ENCODE measurements at regions not wholly inside any gene's neighbourhood (a gene's known extent, or its start where the extent isn't known, plus 50 kb on each side); places are given as distances from the start of the nearest gene placed in this dataset.
A peak's percentile ranks its signal among the peaks of the same experiment; 100 is the strongest.

DNA sequence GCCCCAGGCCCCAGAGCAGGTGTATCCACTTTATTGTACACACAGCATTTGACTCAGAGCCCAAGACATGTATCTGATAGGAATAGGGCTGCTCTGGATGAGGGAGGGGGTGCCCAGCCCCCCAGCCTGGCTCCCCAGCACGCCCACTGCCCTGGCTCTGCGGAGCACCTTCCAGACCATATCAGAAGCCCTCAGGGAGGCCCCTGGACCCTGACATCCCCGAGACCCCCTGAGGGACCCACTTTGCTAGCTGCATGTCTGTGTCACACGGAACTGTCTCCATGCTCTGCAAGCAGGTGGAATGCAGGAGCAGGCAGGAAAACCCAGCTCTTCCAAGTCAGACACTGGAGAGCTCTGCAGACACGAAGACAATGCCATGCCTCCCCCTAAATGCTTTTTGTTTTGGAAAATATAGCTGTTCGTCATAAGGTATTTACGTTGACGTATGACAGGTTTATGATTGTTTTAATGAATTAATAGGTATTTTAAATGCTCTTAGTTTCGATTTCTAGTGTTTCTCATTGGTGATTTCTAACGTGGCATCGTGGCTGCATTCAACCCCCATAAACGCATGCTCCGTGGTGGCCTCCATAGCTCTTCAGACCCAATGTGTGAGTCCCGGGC lies 92.8 kb upstream of the INSIG1 start:
- Histone ChIP-seq H3K36me3 (ENCODE audit: control insufficient read depth, insufficient read depth, low read length, severe bottlenecking) (no peaks in the 10 kb centered on the region), H3K27me3 (replicated peaks; ENCODE audit: control insufficient read depth, insufficient read depth, low read length) (no peaks in the 10 kb centered on the region)
- DNase-seq (ENCODE audit: low read depth), result no peak

DNA sequence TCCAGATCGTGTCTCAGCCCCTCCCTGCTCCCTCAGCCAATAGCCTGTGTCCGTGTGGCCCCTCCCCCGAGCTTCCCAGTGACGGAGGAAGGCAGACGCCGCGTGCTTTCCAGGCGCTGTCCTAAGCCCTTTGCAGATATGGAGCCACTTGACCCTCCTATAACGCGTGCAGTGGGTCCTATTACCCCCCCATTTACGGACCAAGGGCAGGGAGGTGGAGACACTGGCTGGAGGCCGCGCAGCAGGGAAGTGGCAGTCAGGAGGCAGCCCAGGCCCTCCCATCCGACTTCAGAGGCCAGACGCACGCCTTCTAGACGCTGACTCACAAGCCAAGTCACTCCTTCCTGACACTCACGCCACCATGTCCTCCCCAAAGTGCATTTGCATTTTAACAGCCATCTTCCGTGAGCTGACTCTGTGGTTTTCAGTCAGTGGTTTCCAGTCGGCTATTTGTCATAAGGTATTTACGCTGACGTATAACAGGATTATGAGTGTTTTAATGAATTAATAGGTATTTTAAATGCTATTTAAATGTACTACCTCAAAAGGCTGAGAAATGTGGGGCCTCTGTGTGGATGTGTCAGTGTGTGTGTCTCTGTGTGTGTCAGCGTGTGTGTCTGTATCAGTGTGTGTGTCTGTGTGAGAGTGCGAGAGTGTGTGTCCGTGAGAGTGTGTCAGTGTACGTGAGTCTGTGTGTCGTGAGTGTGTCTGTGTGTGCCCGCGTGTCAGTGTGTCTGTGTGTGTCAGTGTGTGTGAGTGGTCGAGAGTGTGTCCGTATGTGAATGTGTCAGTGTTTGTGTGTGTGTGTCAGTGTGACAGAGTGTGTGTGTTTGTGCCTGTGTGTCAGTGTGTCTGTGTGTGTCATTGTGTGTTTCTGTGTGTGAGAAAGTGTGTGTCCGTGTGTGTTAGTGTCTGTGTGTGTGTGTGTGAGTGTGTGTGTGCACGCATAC lies 92.0 kb upstream of the INSIG1 start:
- Histone ChIP-seq H3K27me3 (replicated peaks; ENCODE audit: control insufficient read depth, insufficient read depth, low read length) (no peaks in the 10 kb centered on the region), H3K4me3 (ENCODE audit: low read length) (peak overlapping the region; percentile 85), H3K4me1 (ENCODE audit: control insufficient read depth, insufficient read depth, low read length) (peaks cover 18% of the 10 kb centered on the region), H3K36me3 (ENCODE audit: control insufficient read depth, insufficient read depth, low read length, severe bottlenecking) (no peaks in the 10 kb centered on the region), H3K9me3 (ENCODE audit: control insufficient read depth, low read length) (no peaks in the 10 kb centered on the region), H3K9ac (ENCODE audit: low read length) (peak overlapping the region; percentile 91)
- peak; percentile 75 for DNase-seq (ENCODE audit: low read depth)

More for the DNA sequence above, 92.8 kb upstream of the INSIG1 start:
- H3K9ac ChIP-seq (ENCODE audit: low read length), result no peak overlapping the region
- peaks cover 18% of the 10 kb centered on the region for H3K4me1 ChIP-seq (ENCODE audit: control insufficient read depth, insufficient read depth, low read length)
- no peaks in the 10 kb centered on the region for H3K9me3 ChIP-seq (ENCODE audit: control insufficient read depth, low read length)
- peak overlapping the region; percentile 85 for H3K4me3 ChIP-seq (ENCODE audit: low read length)

DNA sequence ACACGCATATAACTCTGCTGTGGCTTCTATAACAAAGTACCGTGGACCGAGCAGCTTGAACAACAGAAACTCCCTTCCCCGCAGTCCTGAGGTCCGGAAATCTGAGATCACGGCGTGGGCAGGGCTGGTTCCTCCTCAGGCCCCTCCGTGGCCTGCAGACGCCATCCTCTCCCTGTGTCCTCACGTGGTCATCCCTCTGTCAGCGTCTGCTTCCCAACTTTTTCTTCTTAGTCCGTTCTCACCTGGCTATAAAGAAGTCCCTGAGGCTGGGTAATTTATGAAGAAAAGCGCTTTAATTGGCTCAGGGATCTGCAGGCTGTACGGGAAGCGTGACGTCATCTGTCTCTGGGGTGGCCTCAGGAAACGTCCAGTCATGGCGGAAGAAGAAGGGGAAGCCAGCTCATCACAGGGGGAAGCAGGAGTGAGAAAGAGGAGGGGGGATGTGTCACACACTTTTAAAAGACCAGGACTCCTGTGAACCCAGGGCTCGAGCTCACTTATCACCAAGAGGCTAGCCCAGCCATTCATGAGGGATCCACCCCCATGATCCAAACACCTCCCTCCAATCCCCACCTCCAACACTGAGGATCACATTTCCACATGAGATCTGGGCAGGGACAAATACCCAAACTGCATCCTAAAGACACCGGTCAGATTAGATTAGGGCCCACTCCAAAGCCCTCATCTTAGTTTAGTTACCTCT lies 91.2 kb upstream of the INSIG1 start:
- Histone ChIP-seq H3K4me1 (ENCODE audit: control insufficient read depth, insufficient read depth, low read length) (peaks cover 18% of the 10 kb centered on the region), H3K9ac (ENCODE audit: low read length) (peak overlapping the region; percentile 91), H3K27me3 (replicated peaks; ENCODE audit: control insufficient read depth, insufficient read depth, low read length) (no peaks in the 10 kb centered on the region), H3K36me3 (ENCODE audit: control insufficient read depth, insufficient read depth, low read length, severe bottlenecking) (no peaks in the 10 kb centered on the region), H3K4me3 (ENCODE audit: low read length) (peak overlapping the region; percentile 85), H3K9me3 (ENCODE audit: control insufficient read depth, low read length) (no peaks in the 10 kb centered on the region)
- DNase-seq (ENCODE audit: low read depth), result peak; percentile 29

DNA sequence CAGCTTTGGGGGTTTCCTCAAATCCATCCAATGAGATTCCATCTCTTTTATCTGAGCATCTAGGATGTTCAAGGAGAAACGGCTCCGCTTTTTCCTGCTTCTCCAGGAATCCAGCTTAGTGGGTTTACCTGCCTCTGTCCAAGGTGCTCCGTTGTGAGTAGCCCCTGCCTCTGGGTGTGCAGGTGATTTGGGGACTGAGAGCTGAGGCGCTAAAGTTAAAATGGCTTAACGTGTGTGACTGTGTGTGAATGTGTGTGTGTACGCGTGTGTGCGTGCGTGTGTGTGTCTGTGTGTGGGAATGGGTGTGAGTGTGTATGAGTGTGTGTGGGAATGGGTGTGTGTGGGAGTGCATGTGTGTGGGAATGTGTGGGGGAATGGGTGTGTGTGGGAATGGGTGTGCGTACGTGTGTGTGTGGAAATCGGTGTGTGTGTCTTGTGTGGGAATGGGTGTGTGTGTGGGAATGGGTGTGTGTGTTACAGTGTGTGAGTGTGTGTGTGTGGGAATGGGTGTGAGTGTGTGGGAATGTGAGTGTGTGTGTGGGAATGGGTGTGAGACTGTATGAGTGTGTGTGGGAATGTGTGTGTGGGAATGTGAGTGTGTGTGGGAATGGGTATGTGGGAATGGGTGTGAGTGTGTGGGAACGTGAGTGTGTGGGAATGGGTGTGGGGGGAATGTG lies 90.2 kb upstream of the INSIG1 start:
- no peaks in the 10 kb centered on the region for H3K27me3 ChIP-seq (replicated peaks; ENCODE audit: control insufficient read depth, insufficient read depth, low read length)
- DNase-seq (ENCODE audit: low read depth), result no peak
- H3K9ac ChIP-seq (ENCODE audit: low read length), result no peak overlapping the region
- no peaks in the 10 kb centered on the region for H3K9me3 ChIP-seq (ENCODE audit: control insufficient read depth, low read length)
- H3K4me3 ChIP-seq (ENCODE audit: low read length), result no peak overlapping the region
- H3K36me3 ChIP-seq (ENCODE audit: control insufficient read depth, insufficient read depth, low read length, severe bottlenecking), result no peaks in the 10 kb centered on the region
- peaks cover 18% of the 10 kb centered on the region for H3K4me1 ChIP-seq (ENCODE audit: control insufficient read depth, insufficient read depth, low read length)

DNA sequence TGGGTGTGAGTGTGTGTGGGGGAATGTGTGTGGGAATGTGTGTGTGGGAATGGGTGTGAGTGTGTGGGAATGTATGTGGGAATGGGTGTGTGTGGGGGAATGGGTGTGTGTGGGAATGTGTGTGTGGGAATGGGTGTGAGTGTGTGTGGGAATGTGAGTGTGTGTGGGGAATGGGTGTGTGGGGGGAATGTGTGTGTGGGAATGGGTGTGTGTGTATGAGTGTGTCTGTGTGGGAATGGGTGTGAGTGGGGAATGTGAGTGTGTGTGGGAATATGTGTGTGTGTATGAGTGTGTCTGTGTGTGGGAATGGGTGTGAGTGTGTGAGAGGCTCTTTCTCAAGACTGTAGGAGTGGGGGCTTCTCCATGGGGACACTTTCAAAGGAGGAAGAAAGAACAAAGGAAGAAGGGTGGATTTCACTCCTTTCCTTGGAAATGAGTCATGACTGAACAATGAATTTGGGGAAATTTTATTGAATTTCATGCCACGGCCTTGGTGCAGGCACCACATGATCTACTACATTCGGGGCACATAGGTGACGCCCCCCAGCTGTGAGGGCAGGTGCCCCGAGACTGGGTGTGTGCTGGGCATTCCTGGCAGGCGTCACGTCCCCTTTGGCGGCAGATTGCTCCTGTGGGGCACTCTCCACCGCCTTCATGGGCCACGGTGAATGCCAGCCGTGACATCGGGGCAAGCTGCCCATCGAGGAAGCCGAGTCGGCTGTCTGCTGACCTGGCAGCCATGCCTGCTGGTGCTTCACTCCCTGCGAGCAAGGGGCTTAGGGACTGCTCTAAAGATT lies 88.8 kb upstream of the INSIG1 start:
- DNase-seq (ENCODE audit: low read depth), result peak; percentile 35
- Histone ChIP-seq H3K4me1 (ENCODE audit: control insufficient read depth, insufficient read depth, low read length) (peaks cover 27% of the 10 kb centered on the region), H3K4me3 (ENCODE audit: low read length) (no peak overlapping the region), H3K27me3 (replicated peaks; ENCODE audit: control insufficient read depth, insufficient read depth, low read length) (no peaks in the 10 kb centered on the region), H3K36me3 (ENCODE audit: control insufficient read depth, insufficient read depth, low read length, severe bottlenecking) (no peaks in the 10 kb centered on the region), H3K9ac (ENCODE audit: low read length) (no peak overlapping the region), H3K9me3 (ENCODE audit: control insufficient read depth, low read length) (no peaks in the 10 kb centered on the region)

DNA sequence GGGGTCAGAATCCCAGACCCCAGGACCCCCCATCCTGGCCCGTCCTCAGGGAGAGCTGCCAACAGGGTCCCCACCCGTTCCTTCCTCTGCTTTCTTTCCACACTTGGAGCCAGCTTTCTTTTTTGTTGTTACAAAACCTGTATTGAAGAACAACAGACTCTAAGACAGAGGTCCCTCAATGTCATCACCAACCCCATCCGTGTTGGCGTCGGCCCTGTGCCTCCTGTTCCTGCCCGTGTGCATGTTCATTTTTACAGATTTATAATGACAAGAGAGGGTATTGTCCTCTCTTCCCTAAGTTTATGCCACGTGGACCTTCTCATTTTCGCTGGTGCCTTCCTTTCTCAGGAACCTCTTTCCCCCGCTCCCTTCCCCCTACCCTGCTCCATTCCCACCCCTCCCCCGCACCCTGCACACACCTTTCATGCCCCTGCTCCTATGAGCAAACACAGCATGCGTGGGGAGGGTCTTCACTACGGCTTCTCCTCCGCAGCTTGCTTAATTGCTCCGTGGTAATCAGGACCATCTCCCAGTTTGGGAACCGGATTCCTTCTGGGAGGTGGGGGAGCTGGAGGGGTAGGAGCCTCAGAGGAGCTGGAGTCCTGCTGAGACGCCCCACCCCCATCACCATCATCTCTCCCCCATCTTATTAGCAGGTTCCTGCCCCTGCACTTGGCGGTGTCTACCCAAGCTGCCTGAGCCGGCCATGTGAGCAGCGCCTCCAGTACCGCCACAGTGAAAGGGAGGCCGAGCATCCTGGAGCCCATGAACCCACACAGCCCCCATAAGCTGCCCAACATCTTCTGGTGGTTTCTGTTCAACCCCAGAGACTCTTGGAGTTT lies 88.0 kb upstream of the INSIG1 start:
- peaks cover 36% of the 10 kb centered on the region for H3K4me1 ChIP-seq (ENCODE audit: control insufficient read depth, insufficient read depth, low read length)
- H3K4me3 ChIP-seq (ENCODE audit: low read length), result no peak overlapping the region
- H3K9ac ChIP-seq (ENCODE audit: low read length), result no peak overlapping the region
- H3K27me3 ChIP-seq (replicated peaks; ENCODE audit: control insufficient read depth, insufficient read depth, low read length), result no peaks in the 10 kb centered on the region
- no peaks in the 10 kb centered on the region for H3K9me3 ChIP-seq (ENCODE audit: control insufficient read depth, low read length)
- no peaks in the 10 kb centered on the region for H3K36me3 ChIP-seq (ENCODE audit: control insufficient read depth, insufficient read depth, low read length, severe bottlenecking)
- no peak for DNase-seq (ENCODE audit: low read depth)

DNA sequence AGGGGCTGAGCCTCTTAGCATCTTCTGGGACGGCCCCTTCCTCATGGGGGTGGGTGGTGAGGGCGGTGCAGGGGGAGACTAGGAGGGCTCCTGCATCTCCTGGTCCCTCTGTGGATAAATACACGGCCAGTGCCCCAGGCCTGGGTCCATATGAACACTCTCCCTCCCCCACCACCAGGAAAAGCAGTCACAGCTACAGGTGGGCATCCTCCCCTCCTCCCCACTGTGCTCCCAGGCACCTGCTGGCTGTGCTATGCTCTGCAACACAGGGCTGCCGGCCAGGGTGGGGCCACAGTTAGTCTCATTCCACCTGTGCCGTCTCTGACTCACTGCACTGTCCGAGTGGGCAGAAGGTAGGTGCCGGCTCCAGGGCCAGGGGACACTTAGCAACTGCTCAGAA lies 87.3 kb upstream of the INSIG1 start:
- no peak for DNase-seq (ENCODE audit: low read depth)
- Histone ChIP-seq H3K9me3 (ENCODE audit: control insufficient read depth, low read length) (no peaks in the 10 kb centered on the region), H3K27me3 (replicated peaks; ENCODE audit: control insufficient read depth, insufficient read depth, low read length) (no peaks in the 10 kb centered on the region), H3K9ac (ENCODE audit: low read length) (no peak overlapping the region), H3K4me3 (ENCODE audit: low read length) (no peak overlapping the region), H3K4me1 (ENCODE audit: control insufficient read depth, insufficient read depth, low read length) (peaks cover 36% of the 10 kb centered on the region), H3K36me3 (ENCODE audit: control insufficient read depth, insufficient read depth, low read length, severe bottlenecking) (no peaks in the 10 kb centered on the region)

DNA sequence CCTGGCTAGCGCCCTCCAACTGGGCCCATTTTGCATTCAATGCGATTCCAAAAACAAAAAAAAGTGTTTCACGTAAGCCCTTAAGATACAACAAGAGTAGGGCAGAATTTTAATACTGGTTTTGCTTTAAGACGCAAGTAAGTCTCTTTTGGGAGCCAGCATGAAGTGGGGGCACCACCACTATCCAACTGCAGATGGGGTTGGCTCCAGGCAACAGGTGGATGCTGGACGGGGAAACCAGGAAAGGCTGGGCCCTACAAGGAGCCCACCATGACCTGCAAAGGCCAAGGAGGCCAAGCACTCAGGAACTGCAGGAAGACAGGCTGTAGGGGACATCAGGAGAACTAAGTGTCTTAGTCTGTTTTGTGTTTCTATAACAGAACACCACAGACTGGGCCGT lies 86.5 kb upstream of the INSIG1 start:
- Histone ChIP-seq H3K9me3 (ENCODE audit: control insufficient read depth, low read length) (no peaks in the 10 kb centered on the region), H3K4me1 (ENCODE audit: control insufficient read depth, insufficient read depth, low read length) (peaks cover 34% of the 10 kb centered on the region), H3K4me3 (ENCODE audit: low read length) (no peak overlapping the region), H3K27me3 (replicated peaks; ENCODE audit: control insufficient read depth, insufficient read depth, low read length) (no peaks in the 10 kb centered on the region), H3K36me3 (ENCODE audit: control insufficient read depth, insufficient read depth, low read length, severe bottlenecking) (no peaks in the 10 kb centered on the region), H3K9ac (ENCODE audit: low read length) (no peak overlapping the region)
- DNase-seq (ENCODE audit: low read depth), result no peak

DNA sequence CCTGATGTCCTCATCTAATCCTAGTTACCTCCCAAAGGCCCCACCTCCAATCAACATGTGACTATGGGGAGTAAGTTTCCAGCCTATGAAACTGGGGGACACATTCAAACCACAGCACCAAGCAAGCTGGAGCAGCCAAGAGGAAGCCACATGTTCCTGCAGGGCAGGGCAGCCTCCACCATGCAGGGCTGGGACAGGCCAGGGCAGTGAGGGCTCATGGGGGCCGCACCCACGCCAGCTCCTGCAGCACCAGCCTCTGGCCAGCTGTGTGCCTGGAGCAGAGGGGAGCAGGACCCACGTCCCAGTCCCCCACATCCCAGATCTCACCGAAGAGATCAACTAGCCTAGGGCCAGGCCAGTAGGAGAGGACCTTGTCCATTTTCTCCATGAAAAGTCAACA lies 85.9 kb upstream of the INSIG1 start:
- H3K4me3 ChIP-seq (ENCODE audit: low read length), result no peak overlapping the region
- DNase-seq (ENCODE audit: low read depth), result no peak
- H3K36me3 ChIP-seq (ENCODE audit: control insufficient read depth, insufficient read depth, low read length, severe bottlenecking), result no peaks in the 10 kb centered on the region
- H3K4me1 ChIP-seq (ENCODE audit: control insufficient read depth, insufficient read depth, low read length), result peaks cover 31% of the 10 kb centered on the region
- no peaks in the 10 kb centered on the region for H3K9me3 ChIP-seq (ENCODE audit: control insufficient read depth, low read length)
- H3K9ac ChIP-seq (ENCODE audit: low read length), result no peak overlapping the region
- no peaks in the 10 kb centered on the region for H3K27me3 ChIP-seq (replicated peaks; ENCODE audit: control insufficient read depth, insufficient read depth, low read length)
